Immature natural killer cell (primary cell): ENCODE measurements at regions not wholly inside any gene's neighbourhood (a gene's known extent, or its start where the extent isn't known, plus 50 kb on each side); places are given as distances from the start of the nearest gene placed in this dataset.

Experiments used
- DNase-seq, 3 donors: peaks; one replicate each; pipeline ENCODE4 v3.0.0; 2022; ENCODE audit warnings: mixed read lengths in 1 of 3
- H3K27ac Mint-ChIP-seq, 6 donors: one replicate each; pipeline ENCODE4 v1.8.0; 2020; ENCODE audit warnings: mixed read lengths in 6 of 6, mild to moderate bottlenecking in 5 of 6, inconsistent platforms in 4 of 6, moderate library complexity in 3 of 6
- H3K27me3 Mint-ChIP-seq, 3 donors: one replicate each; pipeline ENCODE4 v1.8.0; 2020 to 2021; ENCODE audit warnings: low read depth in 3 of 3, mild to moderate bottlenecking in 3 of 3, mixed read lengths in 3 of 3, moderate library complexity in 3 of 3, inconsistent platforms in 1 of 3
- H3K36me3 Mint-ChIP-seq, 3 donors: one replicate each; pipeline ENCODE4 v1.8.0; 2020; ENCODE audit warnings: mixed read lengths in 3 of 3, inconsistent platforms in 2 of 3, mild to moderate bottlenecking in 2 of 3
- H3K4me1 Mint-ChIP-seq, 2 donors: one replicate each; pipeline ENCODE4 v1.8.0; 2020; ENCODE audit warnings: inconsistent platforms in 2 of 2, mild to moderate bottlenecking in 2 of 2, mixed read lengths in 2 of 2, moderate library complexity in 1 of 2
- H3K4me3 Mint-ChIP-seq, 5 donors: one replicate each; pipeline ENCODE4 v1.8.0; 2020; ENCODE audit warnings: mild to moderate bottlenecking in 5 of 5, mixed read lengths in 5 of 5, inconsistent platforms in 3 of 5, moderate library complexity in 3 of 5
- H3K9me3 Mint-ChIP-seq, 6 donors: one replicate each; pipeline ENCODE4 v1.8.0; 2020; ENCODE audit warnings: mild to moderate bottlenecking in 6 of 6, mixed read lengths in 6 of 6, inconsistent platforms in 4 of 6, moderate library complexity in 3 of 6

DNA sequence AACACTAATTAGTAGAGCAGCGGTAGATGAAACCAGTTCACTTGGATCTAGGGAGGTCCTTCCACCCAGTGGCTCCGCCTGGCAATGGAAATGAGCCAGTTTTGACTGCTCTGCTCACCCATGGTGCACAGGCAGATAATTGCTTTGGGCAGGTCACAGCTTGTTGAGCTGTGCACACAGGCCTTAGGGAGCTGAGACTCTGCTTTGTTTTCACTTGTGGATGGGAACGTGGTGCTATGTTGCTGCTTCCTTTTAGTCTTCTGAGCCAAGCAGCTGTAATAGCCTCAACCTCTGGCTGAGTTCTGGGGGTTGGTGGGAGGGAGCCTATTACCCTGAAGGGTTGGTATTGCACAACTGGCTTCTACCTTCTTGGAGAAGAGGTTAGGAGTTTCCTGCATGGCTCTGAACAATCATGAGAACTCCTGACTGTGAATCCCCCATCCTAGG, 262.3 kb upstream of the MTNR1B start:
- DNase-seq, result no peak
- Mint-ChIP-seq H3K4me1 (no peaks in the 10 kb centered on the region), H3K27ac (no peak overlapping the region), H3K9me3 (peaks cover 7 to 35% (median 15%) of the 10 kb centered on the region in 6 donors), H3K27me3 (peaks cover 0 to 1% (median 0%) of the 10 kb centered on the region in 3 donors), H3K36me3 (no peaks in the 10 kb centered on the region), H3K4me3 (no peak overlapping the region)

DNA sequence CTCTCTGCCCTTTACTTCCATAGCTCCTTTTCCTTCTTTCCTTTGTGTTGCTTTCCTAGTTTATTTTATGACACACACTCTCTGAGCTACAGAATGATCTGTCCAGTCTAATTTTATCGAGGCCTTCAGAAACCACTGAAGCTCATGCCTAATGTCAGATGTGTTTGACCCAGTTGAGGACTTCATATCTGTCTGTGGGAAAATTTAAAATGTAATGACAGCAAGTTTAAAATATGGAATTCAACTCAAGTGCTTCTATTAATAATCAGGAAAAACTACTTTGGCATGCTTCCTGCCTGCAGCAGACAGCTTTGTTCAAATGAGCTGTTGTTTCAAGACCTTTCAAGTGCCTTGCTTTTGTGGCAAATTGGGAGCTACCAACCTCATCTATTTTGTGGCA, 261.8 kb upstream of the MTNR1B start:
- DNase-seq, result no peak
- H3K9me3 Mint-ChIP-seq, result peaks cover 7 to 35% (median 14%) of the 10 kb centered on the region in 6 donors
- peaks cover 0 to 1% (median 0%) of the 10 kb centered on the region in 3 donors for H3K27me3 Mint-ChIP-seq
- no peaks in the 10 kb centered on the region for H3K4me1 Mint-ChIP-seq
- no peak overlapping the region for H3K4me3 Mint-ChIP-seq
- no peak overlapping the region for H3K27ac Mint-ChIP-seq
- no peaks in the 10 kb centered on the region for H3K36me3 Mint-ChIP-seq

DNA sequence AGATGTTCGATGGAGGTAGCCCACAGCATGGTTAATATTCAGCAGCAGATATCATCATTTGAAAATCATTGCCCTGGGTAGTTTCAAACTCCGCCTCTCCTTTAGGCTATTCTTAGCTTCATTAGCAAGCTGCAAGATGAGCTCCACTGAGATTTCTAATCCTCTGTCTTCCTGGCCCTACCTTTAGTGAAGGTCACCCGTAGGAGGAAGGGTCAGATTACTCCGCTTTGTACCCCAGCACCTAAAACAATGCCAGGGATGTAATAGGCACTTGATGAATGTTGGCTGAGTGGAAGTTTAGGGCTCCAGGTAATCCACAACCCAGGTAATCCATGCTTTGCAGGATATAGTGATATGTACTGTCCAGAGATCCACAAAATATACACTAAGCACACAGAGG, 260.1 kb upstream of the MTNR1B start:
- H3K4me1 Mint-ChIP-seq, result no peaks in the 10 kb centered on the region
- no peak for DNase-seq
- H3K27ac Mint-ChIP-seq, result no peak overlapping the region
- H3K27me3 Mint-ChIP-seq, result no peaks in the 10 kb centered on the region
- H3K9me3 Mint-ChIP-seq, result peaks cover 7 to 26% (median 12%) of the 10 kb centered on the region in 6 donors
- H3K36me3 Mint-ChIP-seq, result no peaks in the 10 kb centered on the region
- H3K4me3 Mint-ChIP-seq, result no peak overlapping the region

DNA sequence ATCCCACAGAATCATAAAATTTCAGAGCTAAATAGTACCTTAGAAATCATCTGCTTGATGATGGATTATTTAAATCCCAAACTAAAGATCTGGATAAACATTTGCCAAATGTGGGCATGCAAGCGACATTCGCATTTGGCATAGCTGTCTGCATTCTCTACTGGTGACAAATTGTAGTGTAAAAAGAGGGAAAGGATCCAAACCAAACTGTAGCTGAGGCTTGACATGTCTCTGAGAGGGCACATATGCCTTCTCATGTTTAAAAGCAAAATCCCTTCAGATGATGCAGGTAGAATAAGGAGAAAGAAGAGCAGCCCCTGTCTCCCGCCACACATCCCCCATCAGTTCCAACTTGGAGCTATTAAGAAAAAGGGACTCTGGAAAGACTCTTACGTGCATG, 257.5 kb upstream of the MTNR1B start:
- Mint-ChIP-seq H3K4me1 (no peaks in the 10 kb centered on the region), H3K36me3 (no peaks in the 10 kb centered on the region), H3K9me3 (peaks cover 0 to 11% (median 3%) of the 10 kb centered on the region in 6 donors), H3K27me3 (no peaks in the 10 kb centered on the region), H3K4me3 (no peak overlapping the region), H3K27ac (no peak overlapping the region)
- no peak for DNase-seq

DNA sequence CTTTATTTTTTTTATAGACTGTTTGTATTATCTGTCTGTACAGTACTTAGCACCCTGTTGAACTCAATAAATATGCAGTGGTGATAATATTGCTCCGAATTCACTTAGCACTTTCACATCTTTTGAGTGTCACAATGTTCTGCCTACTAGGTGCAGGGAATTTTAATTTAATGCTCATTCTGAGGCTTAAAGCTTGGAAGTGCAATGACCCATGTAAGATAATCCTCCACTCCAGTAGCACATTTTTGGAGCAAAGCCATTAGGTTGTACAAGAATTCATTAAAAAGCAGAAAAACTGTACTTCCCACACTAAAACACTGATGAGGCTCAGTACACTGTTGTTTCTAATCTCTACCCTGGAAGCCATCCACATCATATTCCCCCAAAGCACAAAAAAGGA, 255.3 kb upstream of the MTNR1B start:
- DNase-seq, result no peak
- Mint-ChIP-seq H3K27me3 (no peaks in the 10 kb centered on the region), H3K27ac (no peak overlapping the region), H3K36me3 (no peaks in the 10 kb centered on the region), H3K9me3 (peaks cover 0 to 11% (median 4%) of the 10 kb centered on the region in 6 donors), H3K4me1 (no peaks in the 10 kb centered on the region), H3K4me3 (no peak overlapping the region)

DNA sequence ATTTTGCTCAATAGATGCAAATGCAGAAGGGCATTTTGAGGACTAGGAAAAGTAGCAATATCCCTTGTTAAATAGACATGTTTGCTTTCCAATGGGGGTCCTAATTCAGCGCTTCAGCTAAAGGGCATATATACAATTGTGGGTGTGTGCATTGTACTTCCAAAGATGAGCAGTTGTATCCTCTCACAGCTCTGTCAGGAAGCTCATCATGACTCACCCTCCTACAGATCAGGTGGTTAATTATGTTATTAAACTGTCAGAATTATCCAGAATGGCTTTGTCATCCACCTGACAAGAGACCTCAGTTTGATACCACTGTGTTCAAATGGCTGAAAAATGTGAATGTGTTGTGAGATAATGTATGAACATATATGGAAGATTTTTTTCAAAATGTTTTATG, 252.2 kb upstream of the MTNR1B start:
- Mint-ChIP-seq H3K27me3 (no peaks in the 10 kb centered on the region), H3K4me1 (no peaks in the 10 kb centered on the region), H3K4me3 (no peak overlapping the region), H3K27ac (no peak overlapping the region), H3K36me3 (no peaks in the 10 kb centered on the region), H3K9me3 (peaks cover 0 to 11% (median 4%) of the 10 kb centered on the region in 6 donors)
- no peak for DNase-seq

DNA sequence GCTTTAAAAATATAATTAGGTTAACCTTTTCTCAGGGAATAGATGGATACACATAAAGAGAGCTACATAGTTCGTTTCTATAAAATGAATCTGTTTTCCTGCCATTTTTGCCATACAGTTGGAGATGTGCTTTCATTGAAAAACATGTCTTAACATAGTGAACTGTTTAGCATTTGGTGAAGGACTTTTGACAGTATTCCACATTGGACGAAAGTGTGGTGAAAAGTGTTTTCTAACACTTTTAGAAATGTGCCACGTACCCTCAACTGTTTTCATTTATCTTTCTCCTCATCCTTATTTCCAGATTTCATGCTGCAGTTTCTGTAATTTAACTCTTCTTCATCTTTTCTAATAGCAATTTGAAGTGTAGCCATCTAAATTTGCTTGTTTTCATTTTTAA, 249.1 kb upstream of the MTNR1B start:
- peaks cover 7 to 16% (median 13%) of the 10 kb centered on the region in 6 donors for H3K9me3 Mint-ChIP-seq
- no peak overlapping the region for H3K4me3 Mint-ChIP-seq
- no peak overlapping the region for H3K27ac Mint-ChIP-seq
- H3K4me1 Mint-ChIP-seq, result no peaks in the 10 kb centered on the region
- peaks cover 0 to 2% (median 0%) of the 10 kb centered on the region in 3 donors for H3K27me3 Mint-ChIP-seq
- no peak for DNase-seq
- no peaks in the 10 kb centered on the region for H3K36me3 Mint-ChIP-seq

DNA sequence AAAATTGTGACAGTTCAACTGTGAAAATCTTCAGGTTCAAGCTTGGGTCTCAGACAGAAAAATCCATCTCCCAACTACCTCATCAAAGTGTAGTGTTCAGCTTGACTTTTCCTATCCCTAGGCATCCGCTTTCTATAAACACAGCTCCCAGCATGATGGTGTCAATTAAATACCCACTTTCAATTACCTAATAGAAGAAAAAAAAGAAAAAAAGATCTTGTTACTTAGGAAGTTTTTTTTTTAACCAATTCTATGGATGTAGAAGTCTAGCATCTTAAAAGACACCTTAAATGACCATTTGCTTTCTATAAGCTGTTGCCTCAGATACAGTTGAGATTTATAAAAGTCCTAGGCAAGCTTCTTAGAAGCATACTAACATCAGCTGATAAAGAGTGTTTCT, 244.1 kb upstream of the MTNR1B start:
- no peaks in the 10 kb centered on the region for H3K36me3 Mint-ChIP-seq
- H3K27ac Mint-ChIP-seq, result no peak overlapping the region
- H3K27me3 Mint-ChIP-seq, result peaks cover 0 to 4% (median 0%) of the 10 kb centered on the region in 3 donors
- H3K4me3 Mint-ChIP-seq, result no peak overlapping the region
- no peak for DNase-seq
- no peaks in the 10 kb centered on the region for H3K4me1 Mint-ChIP-seq
- peaks cover 7 to 14% (median 11%) of the 10 kb centered on the region in 6 donors for H3K9me3 Mint-ChIP-seq

DNA sequence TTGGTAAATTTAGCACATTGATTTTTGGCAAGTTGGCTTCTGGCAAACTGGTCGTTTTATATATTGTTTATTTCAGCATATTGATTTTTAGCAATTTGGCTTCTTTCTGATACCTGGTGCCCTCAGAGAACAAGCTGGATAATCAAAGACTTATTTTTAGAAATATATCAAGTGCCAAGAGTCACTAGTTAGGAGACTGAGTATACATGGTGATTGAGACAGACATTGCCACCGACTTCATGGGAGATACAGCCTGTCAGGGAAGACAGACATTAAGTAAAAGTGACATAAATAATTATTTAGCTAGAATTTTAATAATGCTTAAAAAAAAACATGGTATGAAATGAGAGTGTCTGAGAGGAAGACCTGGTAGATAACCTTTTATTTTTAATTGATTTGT, 242.3 kb upstream of the MTNR1B start:
- Mint-ChIP-seq H3K36me3 (no peaks in the 10 kb centered on the region), H3K27ac (no peak overlapping the region)

DNA sequence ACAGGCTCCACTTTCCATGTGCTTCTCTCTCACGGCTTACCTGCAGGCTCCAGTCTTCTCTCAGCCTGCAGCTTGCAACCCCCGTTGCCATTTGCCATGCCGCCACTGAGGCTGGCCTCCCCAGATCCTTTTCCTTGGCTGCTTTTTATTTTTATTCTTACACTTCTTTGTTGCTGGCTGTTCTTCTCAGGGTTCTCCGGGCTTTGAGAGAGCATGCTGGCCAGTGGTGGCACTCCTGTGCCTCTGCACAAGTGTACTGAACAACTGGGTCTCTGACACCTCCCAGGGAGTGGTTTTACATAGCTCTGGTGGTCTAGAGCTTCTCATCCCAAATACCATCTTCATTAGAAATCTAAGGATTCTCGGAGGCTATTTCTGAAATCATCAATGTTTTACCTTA, 241.7 kb upstream of the MTNR1B start:
- no peak overlapping the region for H3K27ac Mint-ChIP-seq
- no peaks in the 10 kb centered on the region for H3K36me3 Mint-ChIP-seq
- no peaks in the 10 kb centered on the region for H3K4me1 Mint-ChIP-seq
- no peak overlapping the region for H3K4me3 Mint-ChIP-seq
- no peak for DNase-seq
- H3K9me3 Mint-ChIP-seq, result peaks cover 7 to 13% (median 10%) of the 10 kb centered on the region in 6 donors
- H3K27me3 Mint-ChIP-seq, result peaks cover 0 to 4% (median 0%) of the 10 kb centered on the region in 3 donors

More for the DNA sequence above, 242.3 kb upstream of the MTNR1B start:
- H3K27me3 Mint-ChIP-seq, result peaks cover 0 to 4% (median 0%) of the 10 kb centered on the region in 3 donors
- H3K4me1 Mint-ChIP-seq, result no peaks in the 10 kb centered on the region
- DNase-seq, result no peak
- no peak overlapping the region for H3K4me3 Mint-ChIP-seq
- H3K9me3 Mint-ChIP-seq, result peaks cover 7 to 13% (median 10%) of the 10 kb centered on the region in 6 donors

DNA sequence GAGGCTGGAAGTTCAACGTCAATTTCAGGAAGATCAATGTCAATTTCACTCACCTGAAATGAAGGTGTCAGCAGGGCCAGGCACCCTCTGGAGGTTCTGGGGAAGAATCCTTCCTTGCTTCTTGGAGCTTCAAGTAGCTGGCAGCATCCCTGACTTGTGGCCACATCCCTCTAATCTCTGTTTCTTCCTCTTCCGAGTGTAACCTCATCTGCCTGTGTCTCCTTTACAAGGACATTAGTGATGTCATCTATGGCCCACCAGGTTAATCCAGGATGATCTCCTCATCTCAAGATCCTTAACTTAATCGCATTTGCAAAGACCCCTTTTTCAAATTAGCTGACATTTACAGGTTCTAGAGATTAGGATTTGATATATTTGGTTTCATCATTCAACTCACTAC, 240.8 kb upstream of the MTNR1B start:
- no peaks in the 10 kb centered on the region for H3K4me1 Mint-ChIP-seq

DNA sequence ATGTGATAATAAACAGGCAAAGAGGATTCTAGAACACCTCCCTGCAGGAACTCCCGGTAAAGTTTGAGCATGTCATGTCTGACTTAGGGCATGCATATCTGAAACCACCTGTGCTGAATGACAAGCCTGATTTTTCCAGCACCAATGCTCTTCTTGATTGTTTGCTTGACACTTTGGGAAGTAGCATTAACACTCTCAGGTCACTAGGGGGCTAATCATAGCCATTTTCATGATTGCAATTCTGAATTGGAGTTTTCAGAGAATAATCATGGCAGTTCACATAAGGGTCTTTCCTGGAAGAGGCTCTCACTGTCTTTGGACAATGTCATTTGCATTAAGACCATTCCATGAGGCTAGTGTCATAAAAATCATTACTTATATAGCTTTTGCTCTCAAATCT, 234.4 kb upstream of the MTNR1B start:
- H3K36me3 Mint-ChIP-seq, result no peaks in the 10 kb centered on the region
- no peak overlapping the region for H3K27ac Mint-ChIP-seq
- no peak for DNase-seq
- no peak overlapping the region for H3K4me3 Mint-ChIP-seq
- H3K4me1 Mint-ChIP-seq, result no peaks in the 10 kb centered on the region
- H3K9me3 Mint-ChIP-seq, result peaks cover 0 to 2% (median 0%) of the 10 kb centered on the region in 6 donors
- no peaks in the 10 kb centered on the region for H3K27me3 Mint-ChIP-seq

More for the DNA sequence above, 240.8 kb upstream of the MTNR1B start:
- Mint-ChIP-seq H3K27me3 (peaks cover 0 to 2% (median 0%) of the 10 kb centered on the region in 3 donors), H3K36me3 (no peaks in the 10 kb centered on the region), H3K9me3 (peaks cover 0 to 5% (median 2%) of the 10 kb centered on the region in 6 donors), H3K27ac (no peak overlapping the region), H3K4me3 (no peak overlapping the region)
- DNase-seq, result no peak

DNA sequence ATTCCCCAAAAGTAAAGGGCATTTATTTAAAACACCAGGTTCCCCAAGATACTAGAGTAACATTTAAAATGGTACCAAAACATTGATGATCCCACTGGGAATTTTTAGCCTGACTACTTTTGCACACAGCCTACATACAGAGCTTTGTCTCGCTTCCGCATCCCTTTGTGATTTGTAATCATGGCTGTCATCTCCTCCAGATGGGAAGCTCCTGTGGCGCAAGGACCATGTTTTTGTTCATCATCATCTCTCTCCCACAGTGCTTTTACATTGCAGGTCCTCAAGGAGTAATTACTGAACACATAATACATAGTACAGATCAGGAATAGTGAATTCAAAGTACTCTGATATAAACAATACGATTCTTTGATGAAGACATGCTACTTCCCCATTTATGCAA, 231.2 kb upstream of the MTNR1B start:
- no peak overlapping the region for H3K27ac Mint-ChIP-seq
- no peak overlapping the region for H3K4me3 Mint-ChIP-seq
- H3K4me1 Mint-ChIP-seq, result no peaks in the 10 kb centered on the region
- H3K36me3 Mint-ChIP-seq, result no peaks in the 10 kb centered on the region
- peaks cover 0 to 2% (median 0%) of the 10 kb centered on the region in 3 donors for H3K27me3 Mint-ChIP-seq
- H3K9me3 Mint-ChIP-seq, result peaks cover 0 to 3% (median 0%) of the 10 kb centered on the region in 6 donors
- DNase-seq, result no peak

DNA sequence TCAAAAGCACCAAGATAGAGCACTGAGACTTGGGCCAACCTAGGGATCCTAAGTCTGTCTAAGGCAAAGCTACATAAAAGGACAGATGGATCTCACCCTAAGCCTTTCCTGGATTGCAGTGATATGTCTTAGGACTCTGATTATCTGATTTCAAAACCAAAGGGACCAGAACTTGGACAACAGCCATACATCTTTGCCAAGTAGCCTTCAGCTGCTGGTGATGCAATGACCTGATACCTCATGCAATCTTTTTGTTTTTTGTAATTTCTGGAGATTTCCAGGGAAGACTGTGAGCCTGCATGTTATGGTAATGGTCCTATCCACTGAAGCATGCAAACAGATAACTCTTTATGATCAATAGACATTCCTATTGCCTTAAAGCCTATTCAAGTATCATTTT, 230.4 kb upstream of the MTNR1B start:
- H3K4me1 Mint-ChIP-seq, result no peaks in the 10 kb centered on the region
- no peaks in the 10 kb centered on the region for H3K36me3 Mint-ChIP-seq
- peaks cover 0 to 2% (median 0%) of the 10 kb centered on the region in 3 donors for H3K27me3 Mint-ChIP-seq
- H3K4me3 Mint-ChIP-seq, result no peak overlapping the region
- peaks cover 0 to 7% (median 0%) of the 10 kb centered on the region in 6 donors for H3K9me3 Mint-ChIP-seq
- DNase-seq, result no peak
- no peak overlapping the region for H3K27ac Mint-ChIP-seq

DNA sequence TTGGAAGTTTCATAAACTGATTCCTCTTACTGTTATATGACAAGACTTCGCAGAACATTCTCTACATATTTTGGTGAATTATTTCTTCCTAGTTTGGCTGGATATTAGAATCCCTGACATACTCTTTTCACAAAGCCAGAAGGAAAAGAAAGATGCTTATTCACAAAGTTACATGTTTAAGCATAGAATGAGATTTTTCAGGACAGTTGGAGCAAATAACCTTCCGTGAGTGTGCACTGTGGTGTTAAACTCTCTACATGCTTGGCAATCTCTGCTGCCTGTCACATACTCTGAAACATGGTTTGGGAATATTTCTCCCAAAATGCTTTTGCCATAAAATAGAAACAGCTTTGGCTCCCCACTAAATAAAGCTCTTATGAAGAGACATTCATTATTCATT, 230.0 kb upstream of the MTNR1B start:
- peaks cover 0 to 2% (median 0%) of the 10 kb centered on the region in 3 donors for H3K27me3 Mint-ChIP-seq
- no peak overlapping the region for H3K27ac Mint-ChIP-seq
- no peaks in the 10 kb centered on the region for H3K36me3 Mint-ChIP-seq
- peaks cover 0 to 7% (median 0%) of the 10 kb centered on the region in 6 donors for H3K9me3 Mint-ChIP-seq
- no peak for DNase-seq
- H3K4me3 Mint-ChIP-seq, result no peak overlapping the region
- H3K4me1 Mint-ChIP-seq, result no peaks in the 10 kb centered on the region
